NB4 (cell line): ENCODE measurements at regions not wholly inside any gene's neighbourhood (a gene's known extent, or its start where the extent isn't known, plus 50 kb on each side); places are given as distances from the start of the nearest gene placed in this dataset.
"Not testable (repeated sequence)": the region's sequence is repeated elsewhere in the genome, so short reads cannot be mapped to it uniquely, and the experiment has no call there.

Experiments
- CTCF ChIP-seq: IDR thresholded peaks from one replicate; pipeline ENCODE4 v1.5.1; 2012; ENCODE audit warnings: low read depth, low read length
- MAX ChIP-seq: IDR thresholded peaks from 2 replicates; pipeline ENCODE4 v1.6.1; 2011; ENCODE audit warnings: low read depth, low read length
- MYC ChIP-seq: IDR thresholded peaks from 2 replicates; pipeline ENCODE4 v1.6.1; 2011; ENCODE audit warnings: low read depth, low read length
- POLR2A ChIP-seq: IDR thresholded peaks from 2 replicates; pipeline ENCODE4 v1.6.1; 2011; ENCODE audit warnings: mild to moderate bottlenecking; ENCODE audit not compliant: insufficient read length; ENCODE audit errors: extremely low read depth

GRCh38 chr2:116318551-116318950, 1495.9 kb upstream of the DDX18 start:
- not testable (repeated sequence) for TF ChIP-seq CTCF, POLR2A, MYC, MAX
